Neural cell (in vitro differentiated cells): ENCODE measurements at regions not wholly inside any gene's neighbourhood (a gene's known extent, or its start where the extent isn't known, plus 50 kb on each side); places are given as distances from the start of the nearest gene placed in this dataset.

ENCODE experiments used
- H2AFZ ChIP-seq: fragments of 200-600, 300-800 bp; sonication (generic), shearing (Covaris generic); 2 replicates; pipeline ENCODE4 v1.6.0; 2014; ENCODE audit warnings: low read depth, mild to moderate bottlenecking, antibody characterized with exemption, low read length, moderate library complexity
- H3F3A ChIP-seq: fragments of 200-600 bp; shearing (Covaris generic); 2 replicates; pipeline ENCODE4 v1.6.1; 2016; ENCODE audit warnings: mild to moderate bottlenecking, moderate library complexity, mixed read lengths, antibody characterized with exemption, low read length; ENCODE audit not compliant: insufficient read depth, poor library complexity, severe bottlenecking
- H3K27ac ChIP-seq: fragments of 200-600, 300-800 bp; sonication (generic), shearing (Covaris generic); 2 replicates; pipeline ENCODE4 v1.5.1; 2014; ENCODE audit warnings: mild to moderate bottlenecking, low read length, moderate library complexity
- H3K27me3 ChIP-seq: fragments of 300-800, 200-600 bp; sonication (generic), shearing (Covaris generic); 2 replicates; pipeline ENCODE4 v1.6.0; 2014; ENCODE audit warnings: mild to moderate bottlenecking, low read depth, low read length, moderate library complexity; ENCODE audit not compliant: insufficient read depth
- H3K36me3 ChIP-seq: fragments of 300-800, 200-600 bp; sonication (generic), shearing (Covaris generic); 2 replicates; pipeline ENCODE4 v1.5.1; 2014; ENCODE audit warnings: mild to moderate bottlenecking, antibody characterized with exemption, low read length, moderate library complexity; ENCODE audit not compliant: insufficient read depth
- H3K4me2 ChIP-seq: fragments of 300-800, 200-600 bp; sonication (generic), shearing (Covaris generic); 2 replicates; pipeline ENCODE4 v1.6.0; 2014; ENCODE audit warnings: mild to moderate bottlenecking, low read length
- H3K4me3 ChIP-seq: fragments of 300-800, 200-600 bp; sonication (generic), shearing (Covaris generic); 2 replicates; pipeline ENCODE4 v1.5.1; 2014; ENCODE audit warnings: mild to moderate bottlenecking, low read length, moderate library complexity
- H3K79me2 ChIP-seq: fragments of 200-600 bp; shearing (Covaris generic); replicated peaks from 2 replicates; pipeline ENCODE4 v1.6.0; 2014; ENCODE audit warnings: mild to moderate bottlenecking, low read length, moderate library complexity; ENCODE audit not compliant: insufficient read depth
- H3K9ac ChIP-seq: fragments of 300-800, 200-600 bp; sonication (generic), shearing (Covaris generic); 2 replicates; pipeline ENCODE4 v1.6.1; 2016; ENCODE audit warnings: mild to moderate bottlenecking, low read length, mixed read lengths
- H3K9me2 ChIP-seq: fragments of 200-600 bp; shearing (Covaris generic); 2 replicates; pipeline ENCODE4 v1.6.1; 2016; ENCODE audit warnings: mild to moderate bottlenecking, low read length, mixed read lengths; ENCODE audit not compliant: insufficient read depth
- H3K9me3 ChIP-seq: fragments of 200-600, 300-800 bp; sonication (generic), shearing (Covaris generic); 2 replicates; pipeline ENCODE4 v1.6.1; 2016; ENCODE audit warnings: mild to moderate bottlenecking, mixed run types, low read length, moderate library complexity, mixed read lengths
- H4K20me1 ChIP-seq: fragments of 200-600 bp; shearing (Covaris generic); 2 replicates; pipeline ENCODE4 v1.6.1; 2016; ENCODE audit warnings: mild to moderate bottlenecking, mixed run types; ENCODE audit not compliant: insufficient read depth
- EP300 ChIP-seq: fragments of 450-650 bp; conservative IDR thresholded peaks from 2 replicates; pipeline ENCODE4 v1.6.1; 2014; ENCODE audit warnings: antibody characterized with exemption, mild to moderate bottlenecking, moderate library complexity; ENCODE audit not compliant: poor library complexity, severe bottlenecking
- EZH2 ChIP-seq: fragments of 200-600, 300-800 bp; shearing (Covaris generic), sonication (generic); IDR thresholded peaks from 2 replicates; pipeline ENCODE4 v1.6.1; 2014; ENCODE audit warnings: antibody characterized with exemption, low read length, borderline replicate concordance, mild to moderate bottlenecking; ENCODE audit not compliant: insufficient read depth, poor library complexity, severe bottlenecking
- MXI1 ChIP-seq: fragments of 450-650 bp; conservative IDR thresholded peaks from 2 replicates; pipeline ENCODE4 v1.6.1; 2014; ENCODE audit warnings: antibody characterized with exemption, mild to moderate bottlenecking; ENCODE audit not compliant: poor library complexity, severe bottlenecking
- POLR2AphosphoS5 ChIP-seq: IDR thresholded peaks from 2 replicates; pipeline ENCODE4 v1.6.1; 2012
- RAD21 ChIP-seq: fragments of 450-650 bp; conservative IDR thresholded peaks from 2 replicates; pipeline ENCODE4 v1.6.1; 2014; ENCODE audit warnings: antibody characterized with exemption, mild to moderate bottlenecking, moderate library complexity
- SMC3 ChIP-seq: fragments of 450-650 bp; conservative IDR thresholded peaks from 2 replicates; pipeline ENCODE4 v1.6.1; 2014; ENCODE audit warnings: antibody characterized with exemption, mild to moderate bottlenecking, moderate library complexity; ENCODE audit not compliant: poor library complexity
- TAF1 ChIP-seq: IDR thresholded peaks from 2 replicates; pipeline ENCODE4 v1.6.1; 2012; ENCODE audit warnings: low read depth
- TF ChIP-seq, protein P1 (sequence below): IDR thresholded peaks from 2 replicates; pipeline ENCODE4 v1.6.1; 2012; ENCODE audit warnings: borderline replicate concordance
- TF ChIP-seq, protein P2 (sequence below): fragments of 450-650 bp; IDR thresholded peaks from 2 replicates; pipeline ENCODE4 v1.5.1; 2014; ENCODE audit warnings: antibody characterized with exemption, mild to moderate bottlenecking, moderate library complexity; ENCODE audit not compliant: poor library complexity, severe bottlenecking

DNA sequence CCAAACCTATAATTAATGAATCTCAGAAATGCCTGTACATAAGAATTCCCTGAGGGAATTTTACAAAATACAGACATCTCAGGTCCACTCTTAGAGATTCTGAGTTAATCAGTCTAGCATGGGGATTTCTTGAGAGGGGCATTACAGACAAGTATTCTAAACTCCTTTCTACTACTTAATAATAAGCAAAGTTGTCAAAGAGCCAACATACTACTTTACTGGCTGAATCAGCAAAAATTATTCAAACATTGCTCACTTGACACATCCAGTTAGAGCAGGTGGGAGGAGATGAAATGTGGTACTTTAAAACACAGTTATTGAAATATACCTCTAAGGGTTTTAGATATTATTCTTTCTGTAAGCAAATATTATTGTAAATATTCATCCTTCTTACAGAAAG lies 1164.7 kb downstream of the CDY2B start:
- no peaks in the 10 kb centered on the region for H3K9me3 ChIP-seq
- no peak for TF ChIP-seq SMC3
- TF ChIP-seq, protein P1, sequence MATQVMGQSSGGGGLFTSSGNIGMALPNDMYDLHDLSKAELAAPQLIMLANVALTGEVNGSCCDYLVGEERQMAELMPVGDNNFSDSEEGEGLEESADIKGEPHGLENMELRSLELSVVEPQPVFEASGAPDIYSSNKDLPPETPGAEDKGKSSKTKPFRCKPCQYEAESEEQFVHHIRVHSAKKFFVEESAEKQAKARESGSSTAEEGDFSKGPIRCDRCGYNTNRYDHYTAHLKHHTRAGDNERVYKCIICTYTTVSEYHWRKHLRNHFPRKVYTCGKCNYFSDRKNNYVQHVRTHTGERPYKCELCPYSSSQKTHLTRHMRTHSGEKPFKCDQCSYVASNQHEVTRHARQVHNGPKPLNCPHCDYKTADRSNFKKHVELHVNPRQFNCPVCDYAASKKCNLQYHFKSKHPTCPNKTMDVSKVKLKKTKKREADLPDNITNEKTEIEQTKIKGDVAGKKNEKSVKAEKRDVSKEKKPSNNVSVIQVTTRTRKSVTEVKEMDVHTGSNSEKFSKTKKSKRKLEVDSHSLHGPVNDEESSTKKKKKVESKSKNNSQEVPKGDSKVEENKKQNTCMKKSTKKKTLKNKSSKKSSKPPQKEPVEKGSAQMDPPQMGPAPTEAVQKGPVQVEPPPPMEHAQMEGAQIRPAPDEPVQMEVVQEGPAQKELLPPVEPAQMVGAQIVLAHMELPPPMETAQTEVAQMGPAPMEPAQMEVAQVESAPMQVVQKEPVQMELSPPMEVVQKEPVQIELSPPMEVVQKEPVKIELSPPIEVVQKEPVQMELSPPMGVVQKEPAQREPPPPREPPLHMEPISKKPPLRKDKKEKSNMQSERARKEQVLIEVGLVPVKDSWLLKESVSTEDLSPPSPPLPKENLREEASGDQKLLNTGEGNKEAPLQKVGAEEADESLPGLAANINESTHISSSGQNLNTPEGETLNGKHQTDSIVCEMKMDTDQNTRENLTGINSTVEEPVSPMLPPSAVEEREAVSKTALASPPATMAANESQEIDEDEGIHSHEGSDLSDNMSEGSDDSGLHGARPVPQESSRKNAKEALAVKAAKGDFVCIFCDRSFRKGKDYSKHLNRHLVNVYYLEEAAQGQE = no peak
- no peak for TF ChIP-seq EZH2
- TF ChIP-seq RAD21 = no peak
- no peak for TF ChIP-seq POLR2AphosphoS5
- no peak for TF ChIP-seq EP300
- TF ChIP-seq, protein P2, sequence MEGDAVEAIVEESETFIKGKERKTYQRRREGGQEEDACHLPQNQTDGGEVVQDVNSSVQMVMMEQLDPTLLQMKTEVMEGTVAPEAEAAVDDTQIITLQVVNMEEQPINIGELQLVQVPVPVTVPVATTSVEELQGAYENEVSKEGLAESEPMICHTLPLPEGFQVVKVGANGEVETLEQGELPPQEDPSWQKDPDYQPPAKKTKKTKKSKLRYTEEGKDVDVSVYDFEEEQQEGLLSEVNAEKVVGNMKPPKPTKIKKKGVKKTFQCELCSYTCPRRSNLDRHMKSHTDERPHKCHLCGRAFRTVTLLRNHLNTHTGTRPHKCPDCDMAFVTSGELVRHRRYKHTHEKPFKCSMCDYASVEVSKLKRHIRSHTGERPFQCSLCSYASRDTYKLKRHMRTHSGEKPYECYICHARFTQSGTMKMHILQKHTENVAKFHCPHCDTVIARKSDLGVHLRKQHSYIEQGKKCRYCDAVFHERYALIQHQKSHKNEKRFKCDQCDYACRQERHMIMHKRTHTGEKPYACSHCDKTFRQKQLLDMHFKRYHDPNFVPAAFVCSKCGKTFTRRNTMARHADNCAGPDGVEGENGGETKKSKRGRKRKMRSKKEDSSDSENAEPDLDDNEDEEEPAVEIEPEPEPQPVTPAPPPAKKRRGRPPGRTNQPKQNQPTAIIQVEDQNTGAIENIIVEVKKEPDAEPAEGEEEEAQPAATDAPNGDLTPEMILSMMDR = no peak
- no peak for TF ChIP-seq TAF1
- TF ChIP-seq MXI1 = no peak
- H2AFZ ChIP-seq = no peak overlapping the region
- no peaks in the 10 kb centered on the region for H3K36me3 ChIP-seq
- H4K20me1 ChIP-seq = no peaks in the 10 kb centered on the region
- H3K9ac ChIP-seq = no peak overlapping the region
- no peaks in the 10 kb centered on the region for H3K27me3 ChIP-seq
- no peak overlapping the region for H3K27ac ChIP-seq
- no peak overlapping the region for H3K4me2 ChIP-seq
- no peaks in the 10 kb centered on the region for H3K79me2 ChIP-seq
- H3F3A ChIP-seq = no peaks in the 10 kb centered on the region
- no peak overlapping the region for H3K4me3 ChIP-seq
- no peaks in the 10 kb centered on the region for H3K9me2 ChIP-seq

DNA sequence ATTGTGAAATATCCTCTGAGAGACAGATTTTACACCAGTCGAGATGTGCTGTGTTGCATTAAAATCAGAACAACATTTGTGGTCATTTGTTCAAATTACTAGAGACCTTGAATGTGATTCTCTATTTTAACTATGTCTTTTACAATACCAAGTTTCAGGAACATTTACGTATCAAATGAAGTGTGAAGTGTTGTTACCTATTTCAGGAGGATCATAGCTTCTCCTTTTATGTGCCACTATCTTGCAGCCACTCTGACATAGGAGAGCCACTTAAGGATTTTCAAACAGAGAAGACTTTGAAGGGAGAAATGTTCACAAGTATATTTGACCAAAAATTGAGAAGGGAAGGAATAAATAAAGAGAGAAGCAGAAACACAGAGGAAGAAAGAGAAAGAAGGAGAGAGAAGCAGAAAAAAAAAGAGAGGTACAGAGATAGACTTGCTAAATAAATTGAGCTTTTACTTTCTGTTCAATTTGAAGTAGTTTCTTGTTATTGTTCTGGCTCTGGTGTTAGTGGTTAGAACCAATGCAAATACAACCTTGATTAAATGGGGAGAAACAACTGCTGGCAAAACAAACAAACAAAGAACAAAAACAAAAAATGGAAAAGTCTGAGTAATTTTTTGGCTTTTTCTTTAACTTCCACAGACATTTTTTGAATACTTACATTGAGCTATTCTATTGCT lies 1206.8 kb downstream of the CDY2B start:
- TF ChIP-seq EZH2 (no peak), POLR2AphosphoS5 (no peak), SMC3 (no peak), EP300 (no peak), TAF1 (no peak), MXI1 (no peak), RAD21 (no peak)
- TF ChIP-seq, protein P1 = no peak
- TF ChIP-seq, protein P2 = no peak
- H3F3A ChIP-seq = no peaks in the 10 kb centered on the region
- no peak overlapping the region for H3K27ac ChIP-seq
- no peaks in the 10 kb centered on the region for H3K9me3 ChIP-seq
- no peaks in the 10 kb centered on the region for H4K20me1 ChIP-seq
- no peaks in the 10 kb centered on the region for H3K36me3 ChIP-seq
- no peaks in the 10 kb centered on the region for H3K79me2 ChIP-seq
- H2AFZ ChIP-seq = no peak overlapping the region
- H3K9ac ChIP-seq = no peak overlapping the region
- no peak overlapping the region for H3K4me2 ChIP-seq
- H3K27me3 ChIP-seq = no peaks in the 10 kb centered on the region
- no peaks in the 10 kb centered on the region for H3K9me2 ChIP-seq
- no peak overlapping the region for H3K4me3 ChIP-seq
